HPDE6-E6E7 (cell line): ENCODE measurements at regions not wholly inside any gene's neighbourhood (a gene's known extent, or its start where the extent isn't known, plus 50 kb on each side); places are given as distances from the start of the nearest gene placed in this dataset.
"Not testable (repeated sequence)": the region's sequence is repeated elsewhere in the genome, so short reads cannot be mapped to it uniquely, and the experiment has no call there.

Source experiments
- DNase-seq: peaks from one replicate; pipeline ENCODE4 v3.0.0; 2011; ENCODE audit warnings: missing footprints; ENCODE audit errors: extremely low spot score

DNA sequence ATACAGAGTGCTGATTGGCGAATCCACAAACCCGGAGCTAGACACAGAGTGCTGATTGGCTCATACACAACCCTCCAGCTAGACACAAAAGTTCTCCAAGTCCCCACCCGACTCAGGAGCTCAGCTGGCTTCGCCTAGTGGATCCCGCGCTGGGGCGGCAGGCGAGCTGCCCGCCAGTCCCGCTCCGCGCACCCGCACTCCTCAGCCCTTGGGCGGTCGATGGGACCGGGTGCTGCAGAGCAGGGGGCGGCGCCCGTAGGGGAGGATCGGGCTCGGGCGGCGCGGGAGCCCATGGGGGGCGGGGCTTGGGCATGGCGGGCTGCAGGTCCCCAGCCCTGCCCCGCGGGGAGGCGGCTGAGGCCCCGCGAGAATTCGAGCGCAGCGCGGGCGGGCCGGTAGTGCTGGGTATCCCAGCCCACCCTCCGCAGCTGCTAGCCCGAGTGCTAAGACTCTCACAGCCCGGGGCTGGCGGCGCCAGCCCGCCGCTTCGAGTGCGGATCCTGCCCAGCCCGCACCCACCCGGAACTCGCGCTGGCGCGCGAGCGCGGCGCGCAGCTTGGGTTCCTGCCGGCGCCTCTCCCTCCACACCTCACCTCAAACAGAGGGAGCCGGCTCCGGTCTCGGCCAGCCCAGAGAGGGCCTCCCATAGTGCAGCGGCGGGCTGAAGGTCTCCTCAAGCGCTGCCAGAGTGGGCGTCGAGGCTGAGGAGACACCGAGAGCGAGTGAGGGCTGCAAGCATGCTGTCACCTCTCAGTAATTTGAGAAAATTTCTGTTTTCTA is 75.5 kb upstream of the ATP5MC3 start:
- DNase-seq, result no peak

DNA sequence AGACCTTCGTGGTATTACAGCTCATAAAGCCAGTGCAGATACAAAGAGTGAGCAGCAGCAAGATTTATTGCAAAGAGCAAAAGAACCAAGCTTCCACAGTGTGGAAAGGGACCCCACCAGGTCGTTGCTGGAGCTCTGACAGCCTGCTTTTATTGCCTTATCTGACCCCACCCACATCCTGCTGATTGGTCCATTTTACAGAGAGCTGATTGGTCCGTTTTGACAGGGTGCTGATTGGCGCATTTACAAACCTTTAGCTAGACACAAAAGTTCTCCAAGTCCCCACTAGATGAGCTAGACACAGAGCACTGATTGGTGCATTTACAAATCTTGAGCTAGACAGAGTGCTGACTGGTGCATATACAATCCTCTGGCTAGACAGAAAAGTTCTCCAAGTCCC is 74.9 kb upstream of the ATP5MC3 start:
- DNase-seq, result not testable (repeated sequence)

DNA sequence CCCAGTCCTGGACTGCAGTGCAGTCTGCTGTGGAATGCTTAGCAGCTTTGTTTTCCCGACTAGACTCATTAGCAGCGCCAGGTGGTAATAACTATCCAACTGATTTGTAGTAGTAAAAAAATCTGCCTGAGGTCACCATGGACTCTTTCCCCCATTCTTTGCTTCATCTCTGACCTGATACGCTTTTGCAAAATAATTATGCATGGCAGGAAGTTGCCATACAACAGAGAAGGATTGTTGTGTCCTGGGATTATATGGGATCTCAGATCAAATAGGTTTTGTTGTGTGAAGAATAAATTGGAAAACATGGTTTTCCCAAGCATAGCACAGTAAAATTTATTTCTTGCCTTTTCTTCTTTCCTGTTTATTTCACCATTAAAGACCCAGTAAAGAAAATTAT is 72.4 kb upstream of the ATP5MC3 start:
- no peak for DNase-seq

DNA sequence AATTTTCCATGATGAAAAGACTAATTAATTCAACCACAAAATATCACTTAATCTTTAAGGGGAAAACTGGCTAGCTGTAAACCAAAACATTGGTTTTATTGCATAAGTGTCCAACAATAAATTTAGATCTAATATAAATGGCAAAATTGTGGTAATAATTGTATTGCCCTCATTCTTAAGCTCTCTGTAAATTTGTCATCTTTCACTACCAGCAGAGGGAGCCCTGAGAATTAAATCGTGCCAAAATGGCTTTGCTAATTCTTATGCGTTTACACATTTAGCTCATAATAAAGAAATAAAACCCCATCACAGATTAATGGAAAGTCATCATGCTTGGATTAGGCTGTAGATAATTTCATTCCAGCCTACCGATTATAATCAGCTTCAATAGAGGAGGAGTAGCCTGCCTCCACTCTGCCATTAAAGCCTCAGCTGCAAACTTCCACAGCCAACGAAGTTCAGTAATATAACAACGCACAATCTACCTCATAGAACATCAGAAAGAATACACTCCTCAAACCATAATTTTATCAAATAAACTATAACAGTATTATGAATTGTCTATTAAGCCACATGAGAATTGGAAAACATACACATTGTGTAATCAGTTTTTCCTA is 70.0 kb upstream of the ATP5MC3 start:
- peak; percentile 4 for DNase-seq

DNA sequence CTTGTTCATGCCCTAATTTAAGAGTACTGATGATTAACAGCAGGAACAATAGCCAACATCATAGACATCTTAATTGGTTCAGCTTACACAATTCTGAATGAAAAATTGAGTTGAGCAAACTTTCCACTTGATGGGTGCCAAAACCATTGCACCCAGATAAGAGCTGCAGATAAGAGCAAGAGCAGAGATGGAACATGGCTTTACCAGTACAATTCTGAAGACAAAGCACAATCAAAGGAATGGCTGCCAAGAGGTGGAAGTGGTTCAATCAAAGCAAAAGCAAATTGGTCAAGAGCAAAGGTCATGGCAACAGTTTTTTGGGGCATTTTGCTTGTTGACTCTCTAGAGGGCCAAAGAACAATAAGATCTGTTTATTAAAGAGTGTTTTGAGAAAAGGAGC is 65.6 kb upstream of the ATP5MC3 start:
- DNase-seq, result no peak

DNA sequence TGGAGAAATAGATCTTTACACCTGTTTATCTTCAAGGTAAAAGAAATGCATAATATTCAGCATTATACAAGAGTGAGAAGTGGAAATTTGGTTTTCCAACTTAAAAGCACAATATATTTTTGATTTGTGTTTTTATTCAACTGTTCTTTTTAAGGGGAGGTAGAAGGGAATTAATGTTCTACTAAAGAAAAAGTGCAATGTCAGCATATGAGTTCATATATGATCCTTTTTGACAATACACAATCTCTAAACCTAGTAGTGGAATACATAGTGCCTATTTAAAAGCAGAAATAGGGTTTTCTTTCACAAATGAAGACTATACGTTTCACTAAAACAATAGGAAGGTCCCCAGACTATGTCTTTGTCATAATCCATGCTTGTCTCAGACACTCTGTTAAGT is 63.2 kb upstream of the ATP5MC3 start:
- DNase-seq, result no peak

DNA sequence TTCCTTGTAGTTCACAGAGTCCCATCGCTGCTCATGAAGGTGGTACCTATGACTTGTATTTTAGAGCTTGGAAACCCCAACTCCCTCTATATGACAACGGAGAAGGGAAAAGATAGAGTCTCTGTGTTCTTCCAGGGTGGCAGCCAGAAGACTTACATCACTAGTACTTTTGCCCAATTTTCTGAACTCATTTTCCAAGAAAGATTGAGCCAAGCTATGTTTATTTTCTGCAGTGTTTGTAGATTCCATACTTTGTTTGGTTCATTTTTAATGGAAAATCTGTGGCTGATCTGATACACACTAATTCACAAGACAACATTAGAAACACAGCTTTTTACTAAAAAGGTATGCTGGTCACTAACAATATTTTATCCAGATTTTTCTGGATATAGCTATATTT is 60.2 kb upstream of the ATP5MC3 start:
- DNase-seq, result no peak

DNA sequence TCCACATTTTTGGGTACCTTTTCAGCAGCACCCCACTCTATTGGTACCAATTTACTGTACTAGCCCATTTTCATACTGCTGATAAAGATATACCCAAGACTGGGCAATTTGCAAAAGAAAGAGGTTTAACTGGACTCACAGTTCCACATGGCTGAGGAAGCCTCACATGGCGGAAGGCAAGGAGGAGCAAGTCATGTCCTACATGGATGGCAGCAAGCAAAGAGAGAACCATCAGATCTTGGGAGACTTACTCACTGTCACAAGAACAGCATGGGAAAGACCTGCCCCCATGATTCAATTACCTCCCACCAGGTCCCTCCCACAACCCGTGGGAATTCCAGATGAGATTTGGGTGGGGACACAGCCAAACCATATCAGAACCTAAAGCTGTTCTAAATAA is 58.5 kb upstream of the ATP5MC3 start:
- DNase-seq, result not testable (repeated sequence)

DNA sequence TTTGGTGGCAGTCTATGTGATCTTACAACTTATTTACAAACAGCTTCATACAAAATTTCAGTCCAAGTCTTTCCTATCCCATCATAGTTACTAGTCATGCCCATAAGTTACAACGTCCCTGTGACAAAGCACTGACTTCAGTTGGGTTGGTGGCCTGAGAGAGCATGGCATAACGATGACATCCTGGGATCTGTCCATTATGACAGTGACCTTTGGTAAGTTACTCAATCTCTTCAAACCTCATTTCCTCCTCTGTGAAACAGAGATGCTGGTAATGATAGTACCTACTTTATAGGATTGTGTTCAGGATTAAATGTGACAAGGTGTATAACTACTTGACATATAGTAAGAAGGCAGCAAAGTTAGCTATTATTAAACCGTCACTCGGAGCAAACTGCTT is 55.4 kb upstream of the ATP5MC3 start:
- DNase-seq, result no peak

DNA sequence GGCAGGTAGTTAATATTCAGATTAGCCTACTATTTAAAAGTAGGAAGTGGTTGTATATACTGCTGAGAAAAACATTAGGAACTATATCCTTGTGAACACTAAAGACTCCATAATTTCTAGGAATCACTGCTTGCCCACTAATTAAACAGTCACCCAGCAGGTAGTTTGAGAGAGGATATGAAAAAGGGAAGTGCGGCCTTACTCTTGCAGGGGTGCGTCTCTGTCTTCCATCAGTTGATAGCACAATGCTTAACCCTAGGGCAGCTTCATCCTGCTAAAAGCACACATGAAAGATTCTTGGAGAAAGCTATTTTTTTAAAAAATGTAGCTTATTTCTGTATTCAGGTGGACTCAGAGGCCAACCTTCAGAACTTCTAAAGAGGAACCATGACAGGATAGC is 53.1 kb upstream of the ATP5MC3 start:
- DNase-seq, result no peak

DNA sequence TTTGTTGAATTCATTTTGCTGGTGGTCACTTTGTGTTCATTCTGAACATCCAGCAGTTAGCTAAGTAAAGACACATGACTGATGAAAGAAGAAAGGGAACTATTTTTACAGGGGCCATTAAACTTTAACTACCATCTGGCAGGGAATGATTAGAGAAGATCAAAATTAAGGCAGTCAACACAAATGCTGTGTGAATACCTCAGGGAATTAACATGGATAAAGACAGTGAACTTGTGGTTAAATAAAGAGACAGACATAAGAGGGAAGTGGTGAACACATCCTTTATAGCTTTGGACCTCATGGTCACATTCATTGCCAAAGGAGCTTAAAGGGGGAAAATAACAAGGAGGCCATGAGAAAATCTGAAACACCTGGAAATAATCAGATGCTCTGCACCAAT is 52.6 kb upstream of the ATP5MC3 start:
- DNase-seq, result no peak

DNA sequence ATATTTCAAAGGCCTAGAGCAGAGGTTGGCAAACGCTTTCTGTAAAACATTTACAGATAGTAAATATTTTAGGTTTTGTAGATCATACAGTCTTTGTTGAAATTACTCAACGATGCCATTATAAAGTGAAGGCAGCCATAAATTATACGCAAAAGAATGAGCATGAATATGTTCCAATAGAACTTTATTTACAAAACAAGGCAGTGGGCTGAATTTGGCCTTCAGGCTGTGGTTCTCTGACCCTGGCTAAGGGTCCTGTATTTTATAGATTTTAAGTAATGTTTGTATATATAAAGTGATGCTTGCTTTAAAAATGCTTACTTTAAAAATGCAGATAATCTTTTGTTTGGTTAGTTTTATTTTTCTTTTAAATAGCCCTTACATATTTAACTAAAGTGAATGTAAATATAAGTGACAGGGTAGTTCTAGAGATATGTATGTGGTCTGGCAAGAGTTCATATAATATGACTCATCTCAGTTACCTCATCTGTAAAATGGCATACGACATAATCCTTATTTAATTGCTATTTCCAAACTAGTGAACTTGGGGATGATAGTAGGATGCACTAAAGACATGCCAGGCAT is 51.7 kb upstream of the ATP5MC3 start:
- no peak for DNase-seq
